HepG2 (cell line): ENCODE measurements at regions not wholly inside any gene's neighbourhood (a gene's known extent, or its start where the extent isn't known, plus 50 kb on each side); places are given as distances from the start of the nearest gene placed in this dataset.
"Not testable (repeated sequence)": the region's sequence is repeated elsewhere in the genome, so short reads cannot be mapped to it uniquely, and the experiment has no call there.

Experiments
- ATAC-seq: fragments of 200-7000 bp; cut with Tn5 transposase; 3 replicates; pipeline ENCODE4 v1.9.1; 2020; ENCODE audit warnings: mild to moderate bottlenecking, moderate library complexity
- BruUV-seq: library from RNA; stranded (reverse); fragments of 400-500 nt; replicated peaks from 2 replicates; lab custom pipeline; 2021; lab: Mats Ljungman, UMichigan
- CTCF ChIA-PET: fragments of 300-600 bp; formaldehyde crosslinking; extraction: SDS; loops from one replicate; lab custom pipeline; 2021; ENCODE audit warnings: low total read pairs, inconsistent platforms, low intra/inter-chr PET ratio; lab: Yijun Ruan, JAX
- POLR2A ChIA-PET: fragments of 350-600 bp; sonication (Branson Sonifier 250); formaldehyde crosslinking; loops from one replicate; lab custom pipeline; 2020; ENCODE audit warnings: antibody characterized with exemption, inconsistent platforms; lab: Yijun Ruan, JAX
- DNase-seq: peaks from one replicate; pipeline ENCODE4 v3.0.0-alpha.2; 2015; ENCODE audit warnings: low spot score
- FAIRE-seq: peaks from 3 replicates; lab custom pipeline; 2011; peaks lifted over from hg19 to GRCh38; lab: Jason Lieb, UNC
- H2AFZ ChIP-seq: one replicate; pipeline ENCODE4 v1.6.1; 2011; ENCODE audit warnings: low read length, inconsistent platforms
- H3K27ac ChIP-seq: fragments of 300-600 bp; 3 replicates; pipeline ENCODE4 v1.8.0; 2011; ENCODE audit warnings: mixed run types, mild to moderate bottlenecking, mixed read lengths, low read length, inconsistent platforms; ENCODE audit not compliant: insufficient read depth; ENCODE audit errors: extremely low read length
- H3K27me3 ChIP-seq, 2 experiments: fragments of 200-600 bp in 1 of 2; 2 replicates in 1 of 2; 3 replicates in 1 of 2; pipeline versions ENCODE4 v1.6.0 to v1.8.0; 2011; ENCODE audit warnings: low read length in 2 of 2, mild to moderate bottlenecking in 2 of 2, moderate library complexity in 2 of 2, inconsistent platforms in 1 of 2; ENCODE audit not compliant: insufficient read depth in 2 of 2, control insufficient read depth in 1 of 2
- H3K36me3 ChIP-seq, 2 experiments: fragments of 200-600 bp in 1 of 2; replicated peaks in 1 of 2; 2 replicates in 1 of 2; 3 replicates in 1 of 2; pipeline versions ENCODE4 v1.5.1 to v1.8.0; 2011; ENCODE audit warnings: low read length in 2 of 2, inconsistent platforms in 1 of 2; ENCODE audit not compliant: insufficient read depth in 2 of 2, control insufficient read depth in 1 of 2
- H3K4me1 ChIP-seq: 2 replicates; pipeline ENCODE4 v1.5.1; 2012; ENCODE audit warnings: low read length, inconsistent platforms; ENCODE audit not compliant: insufficient read depth
- H3K4me2 ChIP-seq: 2 replicates; pipeline ENCODE4 v1.6.0; 2011; ENCODE audit warnings: low read depth, low read length, inconsistent platforms
- H3K4me3 ChIP-seq, 3 experiments: fragments of 200-600 bp in 1 of 3; sonication (generic), shearing (Covaris generic) in 1 of 3; replicated peaks in 1 of 3; 2 replicates each; pipeline ENCODE4 v1.5.1; 2011 to 2016; ENCODE audit warnings: low read length in 3 of 3, inconsistent platforms in 2 of 3, low read depth in 2 of 3, mild to moderate bottlenecking in 2 of 3, control low read depth in 1 of 3, mixed read lengths in 1 of 3; ENCODE audit not compliant: insufficient read depth in 1 of 3
- H3K79me2 ChIP-seq: one replicate; pipeline ENCODE4 v1.6.1; 2011; ENCODE audit warnings: low read length, inconsistent platforms; ENCODE audit not compliant: insufficient read depth
- H3K9ac ChIP-seq: 2 replicates; pipeline ENCODE4 v1.6.0; 2011; ENCODE audit warnings: mild to moderate bottlenecking, low read depth, low read length, inconsistent platforms; ENCODE audit not compliant: insufficient read depth
- H3K9me3 ChIP-seq: 2 replicates; pipeline ENCODE4 v1.5.1; 2012; ENCODE audit warnings: mild to moderate bottlenecking, low read length
- H4K20me1 ChIP-seq: 2 replicates; pipeline ENCODE4 v1.6.0; 2011; ENCODE audit warnings: inconsistent platforms, mild to moderate bottlenecking, low read length, moderate library complexity; ENCODE audit not compliant: insufficient read depth
- ZNF7 ChIP-seq: IDR thresholded peaks from 2 replicates; pipeline ENCODE4 v1.6.1; 2016; ENCODE audit warnings: missing biosample characterization, missing genetic modification reagents
- WGBS: methylation state at CpG from one replicate; pipeline ENCODE4 v1.1.6; 2017; ENCODE audit warnings: low lambda C conversion rate; 5-methylcytosine and 5-hydroxymethylcytosine counted together
- in situ Hi-C: cut with HindIII; loops from 2 replicates; pipeline ENCODE4 v1.10.0; 2017; ENCODE audit warnings: low pct_unique_long_range_greater_than_20kb; ENCODE audit not compliant: extremely low pct_ligation_motif_present
- intact Hi-C: fragments of 100-400 bp; cut with micrococcal nuclease; formaldehyde crosslinking; loops from one replicate; pipeline ENCODE4 v1.10.0; 2022; ENCODE audit not compliant: unreplicated experiment

DNA sequence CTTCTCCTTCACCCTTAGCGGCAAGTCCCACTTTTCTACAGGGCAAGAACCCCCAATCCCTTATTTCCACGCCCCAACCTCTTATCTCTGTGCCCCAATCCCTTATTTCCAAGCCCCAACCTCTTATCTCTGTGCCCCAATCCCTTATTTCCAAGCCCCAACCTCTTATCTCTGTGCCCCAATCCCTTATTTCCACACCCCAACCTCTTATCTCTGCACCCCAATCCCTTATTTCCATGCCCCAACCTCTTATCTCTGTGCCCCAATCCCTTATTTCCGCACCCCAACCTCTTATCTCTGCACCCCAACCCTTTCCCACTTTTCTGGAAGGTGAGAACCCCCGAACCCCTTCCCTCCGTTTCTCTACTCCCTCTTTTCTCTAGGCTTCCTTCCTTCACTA is 116.1 kb upstream of the GJE1 start:
- POLR2A ChIA-PET: not testable (repeated sequence)

DNA sequence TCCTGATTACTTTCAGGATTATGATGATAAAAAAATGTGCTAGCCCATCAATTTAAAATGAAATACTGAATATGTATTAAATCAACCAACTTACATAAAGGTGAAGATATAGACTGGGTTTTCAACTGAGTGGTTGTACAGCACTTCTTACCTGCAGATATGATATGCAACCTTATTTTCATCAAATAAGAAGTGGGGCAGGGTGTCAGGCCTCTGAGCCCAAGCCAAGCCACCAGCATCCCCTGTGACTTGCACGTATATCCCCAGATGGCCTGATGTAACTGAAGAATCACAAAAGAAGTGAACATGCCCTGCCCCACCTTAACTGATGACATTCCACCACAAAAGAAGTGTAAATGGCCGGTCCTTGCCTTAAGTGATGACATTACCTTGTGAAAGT is 117.3 kb upstream of the GJE1 start:
- H3K9me3 ChIP-seq, DNase-seq, in situ Hi-C loops, H3K4me3 ChIP-seq, H3K4me1 ChIP-seq, H3K27ac ChIP-seq, POLR2A ChIA-PET, H3K9ac ChIP-seq, ATAC-seq, H3K36me3 ChIP-seq, BruUV-seq, H3K4me2 ChIP-seq, H4K20me1 ChIP-seq, H2AFZ ChIP-seq, FAIRE-seq, CTCF ChIA-PET, H3K79me2 ChIP-seq: not testable (repeated sequence)
- WGBS: 13% methylated on average over 1 of the region's 2 CpGs
- intact Hi-C loops: loop anchor here (10.0 kb wide), 1 partner anchor 1841 kb away; no protein-coding TSS in a partner anchor
- H3K27me3 ChIP-seq: peaks cover 2 to 11% of the 10 kb centered on the region in 2 experiments; a peak in 1 of 5 replicates

More for the DNA sequence above, 116.1 kb upstream of the GJE1 start:
- BruUV-seq, H3K9me3 ChIP-seq, H3K79me2 ChIP-seq, H3K27ac ChIP-seq, H3K9ac ChIP-seq, H3K4me3 ChIP-seq, CTCF ChIA-PET, H3K4me1 ChIP-seq, FAIRE-seq, H4K20me1 ChIP-seq, H3K4me2 ChIP-seq, H3K36me3 ChIP-seq, H2AFZ ChIP-seq, in situ Hi-C loops, DNase-seq, ATAC-seq: not testable (repeated sequence)
- H3K27me3 ChIP-seq: peaks cover 2 to 12% of the 10 kb centered on the region in 2 experiments; a peak in 1 of 5 replicates
- 5% methylated on average over 5 of the region's 5 CpGs for WGBS
- intact Hi-C loops: loop anchor here (10.0 kb wide), 1 partner anchor 1842 kb away; no protein-coding TSS in a partner anchor

- in situ Hi-C loops (no loop called here), intact Hi-C loops (loop anchor here (10.0 kb wide), 1 partner anchor 1840 kb away; no protein-coding TSS in a partner anchor)
- Histone ChIP-seq H3K27ac (no peak overlapping the region), H3K9me3 (no peaks in the 10 kb centered on the region), H3K4me3 (no peak overlapping the region), H4K20me1 (no peaks in the 10 kb centered on the region), H3K36me3 (no peaks in the 10 kb centered on the region), H3K9ac (no peak overlapping the region), H3K4me2 (no peak overlapping the region), H3K79me2 (no peaks in the 10 kb centered on the region), H3K27me3 (peaks cover 2 to 11% of the 10 kb centered on the region in 2 experiments; a peak in 1 of 5 replicates), H3K4me1 (no peaks in the 10 kb centered on the region), H2AFZ (no peak overlapping the region)
- POLR2A ChIA-PET: no interaction called here
- no peak for TF ChIP-seq ZNF7 (CRISPR knock-in tag)
- no peak for FAIRE-seq
- ATAC-seq: no peak
- DNase-seq: no peak
- WGBS: 2% methylated on average over 5 of the region's 5 CpGs
- BruUV-seq: no TSS peak
- CTCF ChIA-PET: no interaction called here
Measured at GRCh38 chr6:142015011-142015410, 117.7 kb upstream of the GJE1 start.
